Activated CD4-positive, alpha-beta memory T cell treated with anti-CD3 and anti-CD28 coated beads for 36 hours (primary cell): ENCODE measurements at regions not wholly inside any gene's neighbourhood (a gene's known extent, or its start where the extent isn't known, plus 50 kb on each side); places are given as distances from the start of the nearest gene placed in this dataset.
"Not testable (repeated sequence)": the region's sequence is repeated elsewhere in the genome, so short reads cannot be mapped to it uniquely, and the experiment has no call there.

Experiments
- CTCF ChIA-PET: fragments of 350-600 bp; sonication (Branson Sonifier 250); formaldehyde crosslinking; loops from one replicate; lab custom pipeline; 2021; ENCODE audit warnings: antibody characterized with exemption, inconsistent platforms; lab: Charles Lee
- POLR2A ChIA-PET: fragments of 350-600 bp; sonication (Branson Sonifier 250); formaldehyde crosslinking; loops from one replicate; lab custom pipeline; 2021; ENCODE audit warnings: antibody characterized with exemption; lab: Charles Lee
- DNase-seq: peaks from one replicate; pipeline ENCODE4 v3.0.0-alpha.2; 2020
- H3K27ac Mint-ChIP-seq: one replicate; pipeline ENCODE4 v1.8.0; 2021; ENCODE audit warnings: mixed read lengths
- H3K27me3 Mint-ChIP-seq: one replicate; pipeline ENCODE4 v1.8.0; 2021; ENCODE audit warnings: mixed read lengths
- H3K36me3 Mint-ChIP-seq: one replicate; pipeline ENCODE4 v1.8.0; 2021; ENCODE audit warnings: mixed read lengths
- H3K4me1 Mint-ChIP-seq: one replicate; pipeline ENCODE4 v1.8.0; 2021; ENCODE audit warnings: low read depth, mixed read lengths
- H3K4me3 Mint-ChIP-seq: one replicate; pipeline ENCODE4 v1.8.0; 2021; ENCODE audit warnings: mild to moderate bottlenecking, mixed read lengths
- H3K9me3 Mint-ChIP-seq: one replicate; pipeline ENCODE4 v1.8.0; 2021; ENCODE audit warnings: mixed read lengths
- intact Hi-C: fragments of 100-400 bp; cut with micrococcal nuclease; formaldehyde crosslinking; loops from one replicate; pipeline ENCODE4 v1.15.1; 2023

DNA sequence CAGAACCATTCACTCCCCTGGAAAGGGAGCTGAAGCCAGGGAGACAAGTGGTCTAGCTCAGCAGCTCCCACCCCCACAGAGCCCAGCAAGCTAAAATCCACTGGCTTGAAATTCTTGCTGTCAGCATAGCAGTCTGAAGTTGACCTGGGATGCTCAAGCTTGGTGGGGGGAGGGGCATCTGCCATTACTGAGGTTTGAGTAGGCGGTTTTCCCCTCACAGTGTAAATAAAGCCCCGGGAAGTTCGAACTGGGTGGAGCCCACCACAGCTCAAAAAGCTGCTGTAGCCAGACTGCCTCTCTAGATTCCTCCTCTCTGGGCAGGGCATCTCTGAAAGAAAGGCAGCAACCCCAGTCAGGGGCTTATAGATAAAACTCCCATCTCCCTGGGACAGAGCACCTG lies 171.3 kb upstream of the E2F8 start:
- DNase-seq, H3K4me3 Mint-ChIP-seq, H3K9me3 Mint-ChIP-seq, CTCF ChIA-PET, H3K36me3 Mint-ChIP-seq, H3K27ac Mint-ChIP-seq, intact Hi-C loops, POLR2A ChIA-PET, H3K4me1 Mint-ChIP-seq: not testable (repeated sequence)
- H3K27me3 Mint-ChIP-seq = peaks cover 21% of the 10 kb centered on the region

GRCh38 chr11:19410032-19410431 lies 169.3 kb upstream of the E2F8 start:
- Mint-ChIP-seq H3K4me1 (no peaks in the 10 kb centered on the region), H3K27ac (no peak overlapping the region), H3K36me3 (no peaks in the 10 kb centered on the region), H3K4me3 (no peak overlapping the region), H3K27me3 (peaks cover 30% of the 10 kb centered on the region), H3K9me3 (no peaks in the 10 kb centered on the region)
- ChIA-PET CTCF (no interaction called here), POLR2A (no interaction called here)
- intact Hi-C loops = no loop called here
- no peak for DNase-seq

DNA sequence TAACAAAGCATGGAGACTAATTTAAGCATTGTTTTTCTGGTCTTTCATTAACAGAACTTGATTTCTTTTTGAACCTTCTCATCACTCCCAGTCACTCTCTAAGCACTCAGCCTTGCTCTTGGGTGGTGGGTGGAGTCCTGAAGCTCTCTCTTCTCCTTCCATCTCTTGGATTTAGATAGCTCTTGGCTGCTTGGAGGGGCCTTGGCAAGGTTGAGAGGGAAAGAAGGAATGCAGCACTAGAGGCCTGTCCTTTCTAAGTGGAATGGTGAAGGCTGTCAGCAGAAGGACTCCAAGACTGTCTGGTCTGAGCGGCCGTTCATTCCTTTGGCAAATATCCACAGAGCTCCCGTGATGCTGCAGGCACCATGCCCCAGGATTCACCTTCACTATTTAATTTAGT lies 168.6 kb upstream of the E2F8 start:
- Mint-ChIP-seq H3K4me1 (no peaks in the 10 kb centered on the region), H3K9me3 (no peaks in the 10 kb centered on the region), H3K27me3 (peaks cover 30% of the 10 kb centered on the region), H3K36me3 (no peaks in the 10 kb centered on the region), H3K4me3 (no peak overlapping the region), H3K27ac (no peak overlapping the region)
- POLR2A ChIA-PET = no interaction called here
- no peak for DNase-seq
- CTCF ChIA-PET = interaction anchor here (1.0 kb wide), 1 partner anchor 339 kb away, joined by 3 read pairs; no protein-coding TSS in a partner anchor
- intact Hi-C loops = no loop called here

- Mint-ChIP-seq H3K36me3 (no peaks in the 10 kb centered on the region), H3K4me3 (no peak overlapping the region), H3K9me3 (no peaks in the 10 kb centered on the region), H3K27me3 (peaks cover 33% of the 10 kb centered on the region), H3K27ac (no peak overlapping the region), H3K4me1 (no peaks in the 10 kb centered on the region)
- intact Hi-C loops = no loop called here
- CTCF ChIA-PET = no interaction called here
- no peak for DNase-seq
- POLR2A ChIA-PET = no interaction called here
Measured at GRCh38 chr11:19407677-19408270, 167.0 kb upstream of the E2F8 start.

DNA sequence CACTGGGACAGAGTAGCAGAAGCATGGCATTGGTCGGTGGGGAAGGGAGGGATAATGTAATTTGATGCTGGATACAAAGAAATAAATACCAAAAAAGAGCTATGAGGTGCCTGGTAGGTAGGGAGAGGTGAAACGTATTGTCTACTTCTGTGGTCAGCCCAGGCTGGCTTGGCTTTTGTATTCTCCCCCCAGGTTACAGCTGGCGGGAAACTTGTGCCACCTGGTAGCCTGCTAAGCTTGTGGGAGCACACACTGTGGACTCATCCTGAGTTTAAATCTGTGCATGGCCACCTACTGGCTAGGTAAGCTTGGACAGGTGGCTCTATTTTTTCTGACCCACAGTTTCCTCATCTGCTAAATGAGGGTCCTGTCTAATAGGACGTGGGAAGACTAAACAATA lies 165.2 kb upstream of the E2F8 start:
- Mint-ChIP-seq H3K4me1 (no peaks in the 10 kb centered on the region), H3K36me3 (no peaks in the 10 kb centered on the region), H3K9me3 (no peaks in the 10 kb centered on the region), H3K4me3 (no peak overlapping the region), H3K27me3 (peaks cover 33% of the 10 kb centered on the region), H3K27ac (no peak overlapping the region)
- intact Hi-C loops = no loop called here
- DNase-seq = no peak
- CTCF ChIA-PET = no interaction called here
- POLR2A ChIA-PET = no interaction called here

GRCh38 chr11:19404787-19405186 lies 164.0 kb upstream of the E2F8 start:
- no peak overlapping the region for H3K4me3 Mint-ChIP-seq
- intact Hi-C loops = no loop called here
- H3K9me3 Mint-ChIP-seq = no peaks in the 10 kb centered on the region
- CTCF ChIA-PET = no interaction called here
- H3K27ac Mint-ChIP-seq = no peak overlapping the region
- POLR2A ChIA-PET = no interaction called here
- peaks cover 27% of the 10 kb centered on the region for H3K27me3 Mint-ChIP-seq
- no peak for DNase-seq
- H3K36me3 Mint-ChIP-seq = no peaks in the 10 kb centered on the region
- H3K4me1 Mint-ChIP-seq = no peaks in the 10 kb centered on the region

GRCh38 chr11:19403196-19403895 lies 162.6 kb upstream of the E2F8 start:
- H3K4me1 Mint-ChIP-seq = no peaks in the 10 kb centered on the region
- H3K27ac Mint-ChIP-seq = no peak overlapping the region
- ChIA-PET POLR2A (no interaction called here), CTCF (no interaction called here)
- no peaks in the 10 kb centered on the region for H3K9me3 Mint-ChIP-seq
- no peak overlapping the region for H3K4me3 Mint-ChIP-seq
- no peak for DNase-seq
- peaks cover 27% of the 10 kb centered on the region for H3K27me3 Mint-ChIP-seq
- intact Hi-C loops = no loop called here
- H3K36me3 Mint-ChIP-seq = no peaks in the 10 kb centered on the region

DNA sequence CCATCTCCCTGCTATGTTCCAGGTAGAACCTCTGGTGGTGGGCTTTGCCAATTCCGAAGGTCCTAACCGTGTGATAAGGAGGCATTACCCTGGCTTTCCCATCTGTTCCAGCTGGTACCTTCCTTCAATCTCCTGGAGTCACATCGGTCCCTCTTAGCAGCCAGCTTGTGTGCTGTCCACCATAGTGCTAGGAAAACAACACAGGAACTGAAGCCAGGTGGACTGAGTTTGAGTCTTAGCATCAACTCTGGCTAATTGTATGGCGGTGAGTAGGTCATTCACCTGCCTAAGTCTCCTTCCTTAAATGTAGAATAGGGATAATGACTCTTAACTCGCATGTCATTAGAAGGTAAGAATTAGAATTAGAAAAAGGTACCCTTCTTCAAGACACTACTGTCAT lies 159.6 kb upstream of the E2F8 start:
- DNase-seq = no peak
- Mint-ChIP-seq H3K36me3 (no peaks in the 10 kb centered on the region), H3K9me3 (no peaks in the 10 kb centered on the region), H3K4me3 (no peak overlapping the region), H3K27me3 (peaks cover 23% of the 10 kb centered on the region), H3K27ac (no peak overlapping the region), H3K4me1 (no peaks in the 10 kb centered on the region)
- CTCF ChIA-PET = no interaction called here
- intact Hi-C loops = no loop called here
- POLR2A ChIA-PET = no interaction called here

DNA sequence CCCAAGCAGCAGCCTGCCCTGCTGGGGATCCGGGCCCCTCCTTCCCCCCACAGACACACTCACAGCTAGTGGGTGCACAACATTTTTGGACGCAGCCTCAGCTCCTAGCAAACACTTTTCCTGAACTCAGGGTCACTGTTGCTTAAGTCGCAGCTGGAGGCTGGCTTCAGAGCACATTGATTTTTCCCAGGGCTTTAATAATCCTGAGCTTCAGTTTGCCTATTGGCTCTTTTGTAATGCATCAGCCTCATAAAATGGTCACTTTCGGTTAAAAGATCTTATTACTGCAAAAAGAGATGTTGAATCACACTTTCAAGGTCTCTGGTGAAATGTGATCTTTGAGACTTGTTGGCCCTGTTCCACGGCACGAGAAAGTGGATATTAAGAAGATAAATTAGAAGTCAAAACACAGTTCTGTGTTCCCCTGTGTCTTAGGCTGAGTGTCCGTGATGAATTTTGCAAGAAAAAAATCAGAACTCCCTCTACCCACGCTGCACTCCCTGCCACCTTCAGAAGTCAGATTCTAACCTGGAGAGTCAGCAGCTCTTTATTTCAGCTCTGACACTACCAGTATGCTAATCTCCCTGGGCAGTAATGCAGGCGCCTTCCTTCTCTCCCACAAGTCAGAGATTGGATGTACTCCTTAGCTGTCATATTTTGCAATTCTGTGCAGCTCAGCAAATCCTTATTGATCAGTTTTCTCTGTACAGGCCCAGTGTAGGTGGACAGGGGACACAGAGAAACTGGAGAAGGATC lies 158.2 kb upstream of the E2F8 start:
- Mint-ChIP-seq H3K9me3 (no peaks in the 10 kb centered on the region), H3K27ac (no peak overlapping the region), H3K4me1 (peaks cover 5% of the 10 kb centered on the region), H3K4me3 (no peak overlapping the region), H3K27me3 (peaks cover 21% of the 10 kb centered on the region), H3K36me3 (no peaks in the 10 kb centered on the region)
- no peak for DNase-seq
- ChIA-PET CTCF (interaction anchor here (0.9 kb wide), 1 partner anchor 92 kb away, joined by 5 read pairs; no protein-coding TSS in a partner anchor), POLR2A (no interaction called here)
- intact Hi-C loops = no loop called here

- H3K36me3 Mint-ChIP-seq = no peaks in the 10 kb centered on the region
- no peaks in the 10 kb centered on the region for H3K9me3 Mint-ChIP-seq
- intact Hi-C loops = no loop called here
- ChIA-PET POLR2A (no interaction called here), CTCF (no interaction called here)
- peaks cover 5% of the 10 kb centered on the region for H3K4me1 Mint-ChIP-seq
- no peak overlapping the region for H3K27ac Mint-ChIP-seq
- peaks cover 14% of the 10 kb centered on the region for H3K27me3 Mint-ChIP-seq
- DNase-seq = no peak
- no peak overlapping the region for H3K4me3 Mint-ChIP-seq
Measured at GRCh38 chr11:19398273-19398672, 157.5 kb upstream of the E2F8 start.

DNA sequence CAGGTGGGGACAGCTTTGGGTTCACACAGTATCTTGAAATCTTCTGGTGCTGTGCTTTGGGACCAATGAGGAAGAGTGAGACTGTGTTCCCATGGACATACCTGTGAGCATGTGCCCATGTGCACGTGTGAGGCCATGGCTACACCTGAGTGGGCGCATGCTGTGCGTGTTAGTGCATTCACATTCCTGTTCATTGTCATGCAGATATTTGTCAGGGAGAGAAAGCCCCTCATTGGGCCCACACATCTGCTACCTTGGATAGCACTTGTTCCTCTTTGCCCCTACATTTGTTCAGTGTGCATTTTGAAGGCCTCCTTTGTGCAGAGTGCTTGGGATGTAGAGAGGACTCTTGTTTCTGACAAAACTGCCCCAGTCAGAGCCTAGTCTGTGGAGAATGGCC lies 154.3 kb upstream of the E2F8 start:
- peaks cover 12% of the 10 kb centered on the region for H3K27me3 Mint-ChIP-seq
- no peak overlapping the region for H3K4me3 Mint-ChIP-seq
- intact Hi-C loops = no loop called here
- ChIA-PET POLR2A (interaction anchor here (1.0 kb wide), 1 partner anchor 47 kb away, joined by 3 read pairs; no protein-coding TSS in a partner anchor), CTCF (no interaction called here)
- no peak for DNase-seq
- H3K9me3 Mint-ChIP-seq = peaks cover 4% of the 10 kb centered on the region
- peaks cover 5% of the 10 kb centered on the region for H3K4me1 Mint-ChIP-seq
- no peaks in the 10 kb centered on the region for H3K36me3 Mint-ChIP-seq
- no peak overlapping the region for H3K27ac Mint-ChIP-seq

DNA sequence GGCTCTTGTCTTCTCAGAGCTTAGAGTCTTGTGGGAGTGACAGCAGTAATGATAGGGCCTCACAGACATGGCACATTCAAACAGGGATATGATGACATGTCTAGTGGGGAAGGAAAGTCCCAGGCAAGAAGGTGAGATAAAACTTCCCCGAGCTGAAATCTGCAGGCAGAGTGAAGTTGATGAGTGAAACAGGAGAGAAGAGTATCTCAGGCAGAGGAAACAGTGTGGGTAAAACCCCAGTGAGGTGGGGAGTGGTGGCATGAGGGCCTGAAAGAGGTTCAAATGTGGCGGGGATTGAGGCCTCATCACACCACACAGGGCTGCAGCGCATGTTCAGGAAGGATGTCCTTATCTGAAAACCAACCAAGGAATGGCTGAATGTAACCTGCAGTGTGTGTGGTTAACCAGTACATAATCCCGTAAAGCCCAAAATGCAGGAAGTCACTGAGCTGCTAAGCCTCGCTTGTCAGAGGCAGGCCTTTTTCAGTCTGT lies 153.8 kb upstream of the E2F8 start:
- H3K4me3 Mint-ChIP-seq = no peak overlapping the region

More for the DNA sequence above, 153.8 kb upstream of the E2F8 start:
- POLR2A ChIA-PET = interaction anchor here (1.0 kb wide), 1 partner anchor 48 kb away, joined by 3 read pairs; no protein-coding TSS in a partner anchor
- intact Hi-C loops = loop anchor here (1.0 kb wide), 1 partner anchor 48 kb away; no protein-coding TSS in a partner anchor
- no peaks in the 10 kb centered on the region for H3K36me3 Mint-ChIP-seq
- CTCF ChIA-PET = no interaction called here
- H3K9me3 Mint-ChIP-seq = peaks cover 4% of the 10 kb centered on the region
- peak; percentile 51 for DNase-seq
- peak overlapping the region; percentile 38 for H3K27ac Mint-ChIP-seq
- peaks cover 5% of the 10 kb centered on the region for H3K4me1 Mint-ChIP-seq
- H3K27me3 Mint-ChIP-seq = peaks cover 12% of the 10 kb centered on the region
